Vagina (tissue), 2 donors: ENCODE measurements at regions not wholly inside any gene's neighbourhood (a gene's known extent, or its start where the extent isn't known, plus 50 kb on each side); places are given as distances from the start of the nearest gene placed in this dataset.

ENCODE experiments used
- CTCF ChIP-seq, 3 experiments: fragments of 450-650 bp in 2 of 3; fragments of 200-600 bp in 1 of 3; sonication (generic) in 1 of 3; IDR thresholded peaks; one replicate each; pipeline ENCODE4 v1.5.1; 2017 to 2019; ENCODE audit warnings: antibody characterized with exemption in 3 of 3, mild to moderate bottlenecking in 2 of 3, moderate library complexity in 2 of 3
- POLR2A ChIP-seq, 2 donors: fragments of 450-650 bp; IDR thresholded peaks; one replicate each; pipeline ENCODE4 v1.6.1; 2017; ENCODE audit warnings: antibody characterized with exemption in 2 of 2, mild to moderate bottlenecking in 2 of 2, moderate library complexity in 2 of 2
- POLR2AphosphoS5 ChIP-seq, 2 donors: sonication (generic); formaldehyde crosslinking; IDR thresholded peaks; one replicate each; pipeline ENCODE4 v1.9.0; 2017; ENCODE audit warnings: antibody characterized with exemption in 2 of 2, mild to moderate bottlenecking in 2 of 2, low read depth in 1 of 2; ENCODE audit not compliant: insufficient read depth in 1 of 2

GRCh38 chr1:116232989-116233514, 121.9 kb downstream of the MAB21L3 start:
- TF ChIP-seq POLR2A (IDR thresholded peaks at IDR 0.05) = no peak
- TF ChIP-seq CTCF (IDR thresholded peaks at IDR 0.05) = no peak
- no peak for TF ChIP-seq POLR2AphosphoS5 (IDR thresholded peaks at IDR 0.05; ENCODE audit: insufficient read depth in 1 of 2, low read depth in 1 of 2)
